ENCODE measurements at regions not wholly inside any gene's neighbourhood (a gene's known extent, or its start where the extent isn't known, plus 50 kb on each side); places are given as distances from the start of the nearest gene placed in this dataset.

DNA sequence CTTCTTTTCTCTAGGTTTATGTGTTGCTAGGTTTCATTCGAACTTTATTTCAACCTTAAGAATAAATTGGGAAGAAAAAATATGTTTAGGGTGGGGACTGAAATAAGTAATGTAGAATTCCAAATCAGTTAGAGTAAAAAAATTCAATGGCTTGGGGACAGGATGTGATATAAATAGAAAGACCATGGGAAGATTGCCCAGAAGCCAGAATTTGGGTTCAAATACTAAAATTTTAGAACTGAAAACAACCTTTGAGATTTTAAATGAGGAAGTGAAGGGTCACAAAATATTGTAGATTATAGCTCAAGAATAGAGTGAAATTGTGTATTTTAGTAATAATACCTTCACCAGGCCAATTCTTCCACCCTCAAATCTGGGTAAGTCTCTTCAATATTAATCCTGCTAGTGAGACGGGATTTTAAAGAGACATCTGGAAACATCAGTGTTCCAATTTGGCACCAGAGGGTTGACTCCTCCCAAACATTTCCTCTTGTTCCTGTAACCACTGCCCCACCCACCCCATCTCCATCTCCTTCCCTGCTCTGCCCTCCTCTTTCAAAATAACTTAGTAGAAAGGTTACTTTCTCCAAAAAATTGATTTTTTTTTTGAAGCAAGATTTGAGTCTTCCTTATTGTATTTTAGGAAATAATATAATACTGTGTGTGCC, 51.3 kb upstream of the FAM3C start:
- no peak overlapping the region for H3K4me3 ChIP-seq (ENCODE audit: low read depth, low read length)
- in situ Hi-C loops (cut with HindIII; ENCODE audit: low sequenced_read_pairs), result no loop called here
- DNase-seq (ENCODE audit: low read depth), result no peak
- TF ChIP-seq, protein P1, sequence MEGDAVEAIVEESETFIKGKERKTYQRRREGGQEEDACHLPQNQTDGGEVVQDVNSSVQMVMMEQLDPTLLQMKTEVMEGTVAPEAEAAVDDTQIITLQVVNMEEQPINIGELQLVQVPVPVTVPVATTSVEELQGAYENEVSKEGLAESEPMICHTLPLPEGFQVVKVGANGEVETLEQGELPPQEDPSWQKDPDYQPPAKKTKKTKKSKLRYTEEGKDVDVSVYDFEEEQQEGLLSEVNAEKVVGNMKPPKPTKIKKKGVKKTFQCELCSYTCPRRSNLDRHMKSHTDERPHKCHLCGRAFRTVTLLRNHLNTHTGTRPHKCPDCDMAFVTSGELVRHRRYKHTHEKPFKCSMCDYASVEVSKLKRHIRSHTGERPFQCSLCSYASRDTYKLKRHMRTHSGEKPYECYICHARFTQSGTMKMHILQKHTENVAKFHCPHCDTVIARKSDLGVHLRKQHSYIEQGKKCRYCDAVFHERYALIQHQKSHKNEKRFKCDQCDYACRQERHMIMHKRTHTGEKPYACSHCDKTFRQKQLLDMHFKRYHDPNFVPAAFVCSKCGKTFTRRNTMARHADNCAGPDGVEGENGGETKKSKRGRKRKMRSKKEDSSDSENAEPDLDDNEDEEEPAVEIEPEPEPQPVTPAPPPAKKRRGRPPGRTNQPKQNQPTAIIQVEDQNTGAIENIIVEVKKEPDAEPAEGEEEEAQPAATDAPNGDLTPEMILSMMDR (IDR thresholded peaks at IDR 0.05; ENCODE audit: low read depth, low read length, missing control alignments), result no peak

DNA sequence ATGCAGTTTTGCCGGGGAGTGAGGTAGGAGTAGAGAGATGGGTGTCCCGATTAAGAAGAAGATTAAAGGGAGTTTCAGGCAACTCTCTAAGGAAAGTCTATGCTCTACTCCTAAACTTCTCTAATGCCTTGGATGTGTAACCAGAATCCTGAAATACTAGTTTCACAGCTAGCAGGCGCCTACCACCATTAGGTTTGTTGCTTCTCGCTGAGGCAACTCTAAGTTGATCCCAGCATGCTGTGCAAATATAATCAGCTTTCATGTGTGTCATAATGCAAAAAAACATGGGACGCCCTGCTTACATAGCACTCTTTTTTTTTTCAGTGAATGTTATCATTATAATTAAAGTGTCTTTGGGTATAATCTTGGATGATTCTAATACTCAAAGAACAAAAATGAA, 50.4 kb upstream of the FAM3C start:
- no peak for DNase-seq (ENCODE audit: low read depth)
- TF ChIP-seq, protein P1 (IDR thresholded peaks at IDR 0.05; ENCODE audit: low read depth, low read length, missing control alignments), result no peak
- in situ Hi-C loops (cut with HindIII; ENCODE audit: low sequenced_read_pairs), result no loop called here
- no peak overlapping the region for H3K4me3 ChIP-seq (ENCODE audit: low read depth, low read length)
